LNCAP (cell line): ENCODE measurements at regions not wholly inside any gene's neighbourhood (a gene's known extent, or its start where the extent isn't known, plus 50 kb on each side); places are given as distances from the start of the nearest gene placed in this dataset.

ENCODE experiments used
- TF ChIP-seq, protein P1 (sequence below): fragments of 450-650 bp; IDR thresholded peaks from 2 replicates; pipeline ENCODE4 v1.5.1; 2017; ENCODE audit warnings: mild to moderate bottlenecking

DNA sequence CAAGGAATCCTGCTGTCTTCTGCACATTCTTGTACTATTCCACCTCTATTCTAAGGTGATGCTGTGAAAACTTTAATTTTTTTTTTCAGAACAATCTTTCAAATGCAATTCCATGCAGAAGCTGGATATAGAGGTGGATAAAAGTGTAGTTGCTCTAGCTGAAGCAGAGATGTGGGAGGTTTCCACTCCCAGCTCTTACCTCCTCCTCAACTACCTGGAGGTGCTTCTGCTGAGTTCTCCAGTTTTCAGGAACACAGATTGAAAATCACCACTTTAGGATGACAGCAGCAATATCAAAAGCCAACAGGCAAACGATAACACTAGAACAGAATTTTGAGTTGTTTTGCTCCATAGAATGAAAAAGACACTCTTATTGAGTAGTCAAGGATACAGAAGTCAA lies 51.1 kb upstream of the FAM98A start:
- TF ChIP-seq, protein P1, sequence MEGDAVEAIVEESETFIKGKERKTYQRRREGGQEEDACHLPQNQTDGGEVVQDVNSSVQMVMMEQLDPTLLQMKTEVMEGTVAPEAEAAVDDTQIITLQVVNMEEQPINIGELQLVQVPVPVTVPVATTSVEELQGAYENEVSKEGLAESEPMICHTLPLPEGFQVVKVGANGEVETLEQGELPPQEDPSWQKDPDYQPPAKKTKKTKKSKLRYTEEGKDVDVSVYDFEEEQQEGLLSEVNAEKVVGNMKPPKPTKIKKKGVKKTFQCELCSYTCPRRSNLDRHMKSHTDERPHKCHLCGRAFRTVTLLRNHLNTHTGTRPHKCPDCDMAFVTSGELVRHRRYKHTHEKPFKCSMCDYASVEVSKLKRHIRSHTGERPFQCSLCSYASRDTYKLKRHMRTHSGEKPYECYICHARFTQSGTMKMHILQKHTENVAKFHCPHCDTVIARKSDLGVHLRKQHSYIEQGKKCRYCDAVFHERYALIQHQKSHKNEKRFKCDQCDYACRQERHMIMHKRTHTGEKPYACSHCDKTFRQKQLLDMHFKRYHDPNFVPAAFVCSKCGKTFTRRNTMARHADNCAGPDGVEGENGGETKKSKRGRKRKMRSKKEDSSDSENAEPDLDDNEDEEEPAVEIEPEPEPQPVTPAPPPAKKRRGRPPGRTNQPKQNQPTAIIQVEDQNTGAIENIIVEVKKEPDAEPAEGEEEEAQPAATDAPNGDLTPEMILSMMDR = no peak
